Hepatocyte (in vitro differentiated cells): ENCODE measurements at regions not wholly inside any gene's neighbourhood (a gene's known extent, or its start where the extent isn't known, plus 50 kb on each side); places are given as distances from the start of the nearest gene placed in this dataset.

Experiments used
- DNase-seq: peaks from one replicate; pipeline ENCODE4 v3.0.0-alpha.2; 2016; ENCODE audit warnings: low spot score
- H2AFZ ChIP-seq: fragments of 200-600 bp; sonication (generic); 2 replicates; pipeline ENCODE4 v1.6.0; 2016; ENCODE audit warnings: antibody characterized with exemption, mild to moderate bottlenecking
- H3K27ac ChIP-seq: fragments of 200-600 bp; sonication (generic); 2 replicates; pipeline ENCODE4 v1.5.1; 2016; ENCODE audit warnings: mild to moderate bottlenecking
- H3K27me3 ChIP-seq: fragments of 200-600 bp; sonication (generic); 2 replicates; pipeline ENCODE4 v1.6.1; 2016
- H3K36me3 ChIP-seq: fragments of 200-600 bp; sonication (generic); replicated peaks from 2 replicates; pipeline ENCODE4 v1.5.1; 2016; ENCODE audit warnings: low read depth; ENCODE audit not compliant: insufficient read depth
- H3K4me1 ChIP-seq: fragments of 200-600 bp; sonication (generic); 2 replicates; pipeline ENCODE4 v1.5.1; 2016; ENCODE audit warnings: mild to moderate bottlenecking, moderate library complexity; ENCODE audit not compliant: insufficient read depth
- H3K4me2 ChIP-seq: fragments of 200-600 bp; sonication (generic); 2 replicates; pipeline ENCODE4 v1.6.0; 2016
- H3K4me3 ChIP-seq: fragments of 200-600 bp; sonication (generic); 2 replicates; pipeline ENCODE4 v1.5.1; 2016; ENCODE audit warnings: mild to moderate bottlenecking
- H3K79me2 ChIP-seq: fragments of 200-600 bp; sonication (generic); 2 replicates; pipeline ENCODE4 v1.6.0; 2017; ENCODE audit warnings: mild to moderate bottlenecking
- H3K9me2 ChIP-seq: fragments of 200-600 bp; sonication (generic); replicated peaks from 2 replicates; pipeline ENCODE4 v1.6.0; 2017; ENCODE audit warnings: mild to moderate bottlenecking; ENCODE audit not compliant: insufficient read depth
- H3K9me3 ChIP-seq: fragments of 200-600 bp; sonication (generic); 2 replicates; pipeline ENCODE4 v1.5.1; 2016; ENCODE audit warnings: low read depth, mild to moderate bottlenecking
- H4K20me1 ChIP-seq: fragments of 200-600 bp; sonication (generic); 2 replicates; pipeline ENCODE4 v1.6.0; 2016; ENCODE audit warnings: mild to moderate bottlenecking; ENCODE audit not compliant: insufficient read depth, poor library complexity, severe bottlenecking
- CTCF ChIP-seq: fragments of 200-600 bp; sonication (generic); IDR thresholded peaks from 2 replicates; pipeline ENCODE4 v1.5.1; 2016; ENCODE audit warnings: antibody characterized with exemption, mild to moderate bottlenecking; ENCODE audit not compliant: poor library complexity
- EZH2 ChIP-seq: fragments of 200-600 bp; sonication (generic); IDR thresholded peaks from 2 replicates; pipeline ENCODE4 v1.6.1; 2016; ENCODE audit warnings: antibody characterized with exemption, mild to moderate bottlenecking, borderline replicate concordance
- EZH2phosphoT487 ChIP-seq: fragments of 200-600 bp; sonication (generic); IDR thresholded peaks from one replicate; pipeline ENCODE4 v1.6.1; 2018; ENCODE audit warnings: antibody characterized with exemption, mild to moderate bottlenecking, low read depth, moderate library complexity; ENCODE audit not compliant: unreplicated experiment, severe bottlenecking
- WGBS: methylation state at CpG from one replicate; pipeline ENCODE4 v1.1.6; 2016; ENCODE audit warnings: low lambda C conversion rate; ENCODE audit errors: missing lambda C conversion rate; 5-methylcytosine and 5-hydroxymethylcytosine counted together

DNA sequence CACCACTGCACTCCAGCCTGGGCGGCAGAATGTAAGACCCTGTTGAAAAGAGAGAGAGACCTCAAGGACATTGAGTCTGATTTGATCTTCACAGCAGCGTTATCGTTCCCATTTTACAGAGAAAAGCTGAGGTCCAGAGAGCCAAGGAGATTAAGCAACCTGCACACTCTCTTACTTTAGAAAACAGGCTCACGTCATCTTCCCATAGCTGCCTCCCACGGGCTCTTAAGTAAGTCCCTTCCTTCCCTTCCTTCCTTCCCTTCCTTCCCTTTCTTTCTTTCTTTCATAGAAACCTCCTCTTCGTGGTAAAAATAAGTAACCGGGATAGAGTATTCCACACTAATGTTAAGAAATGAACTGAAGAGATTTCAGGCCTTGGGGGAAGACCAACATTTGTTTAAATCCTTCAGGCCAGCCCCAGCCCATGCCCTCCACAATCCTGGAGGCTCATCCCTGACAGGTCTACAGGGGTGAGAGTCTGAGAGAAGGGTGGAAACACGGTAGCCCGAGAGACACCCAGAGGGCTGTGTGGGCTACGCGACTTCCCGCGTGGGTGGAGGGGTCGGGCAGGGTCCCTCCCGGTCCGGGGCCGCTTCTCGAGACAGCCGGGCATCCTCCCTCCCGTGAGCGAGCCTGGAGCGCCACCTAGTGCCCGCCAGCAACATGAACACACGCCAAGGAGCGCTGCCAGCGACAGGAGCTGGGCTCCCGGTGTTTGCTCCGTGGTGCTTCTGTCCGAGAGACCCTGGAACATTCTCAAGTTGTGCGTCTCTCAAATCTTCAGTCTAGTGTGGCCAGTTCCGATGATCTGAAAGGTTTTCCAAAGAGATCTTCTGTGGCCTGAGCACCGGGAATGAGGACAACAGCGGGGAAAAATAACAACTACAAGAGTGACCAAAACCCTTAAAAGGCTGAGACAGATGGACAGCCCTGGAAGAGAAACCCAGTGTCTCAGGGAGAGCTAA lies 160.3 kb downstream of the INO80D start:
- H4K20me1 ChIP-seq = no peaks in the 10 kb centered on the region
- no peaks in the 10 kb centered on the region for H3K79me2 ChIP-seq
- H2AFZ ChIP-seq = peak overlapping the region; percentile 43
- peaks cover 8% of the 10 kb centered on the region for H3K27me3 ChIP-seq
- TF ChIP-seq EZH2 = no peak
- peak; percentile 95 for TF ChIP-seq CTCF
- no peak for TF ChIP-seq EZH2phosphoT487
- no peaks in the 10 kb centered on the region for H3K9me2 ChIP-seq
- H3K4me2 ChIP-seq = peak overlapping the region; percentile 75
- peaks cover 24% of the 10 kb centered on the region for H3K4me1 ChIP-seq
- no peak overlapping the region for H3K27ac ChIP-seq
- no peaks in the 10 kb centered on the region for H3K9me3 ChIP-seq
- H3K36me3 ChIP-seq = no peaks in the 10 kb centered on the region
- H3K4me3 ChIP-seq = peak overlapping the region; percentile 14
- WGBS = 18% methylated on average over 32 of the region's 33 CpGs
- peak; percentile 89 for DNase-seq

DNA sequence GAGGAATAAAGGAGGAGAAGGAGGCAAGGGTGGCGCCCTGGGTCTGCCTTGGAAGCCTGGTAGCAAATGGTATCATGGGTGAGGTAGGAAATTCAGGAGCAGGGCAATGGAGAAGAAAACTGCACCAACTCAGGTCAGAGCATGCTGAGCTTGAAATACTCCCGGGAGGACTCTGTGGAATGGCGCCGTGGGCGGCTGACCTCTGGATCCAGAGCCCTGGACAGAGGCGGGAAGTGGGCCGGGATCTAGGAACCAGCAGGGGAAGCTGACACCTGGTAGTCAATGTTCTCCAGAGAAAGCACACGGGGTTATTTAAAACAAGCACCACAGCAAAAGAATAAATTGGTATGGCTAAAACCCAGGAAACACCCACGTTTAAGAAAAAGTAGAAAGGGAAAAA lies 161.3 kb downstream of the INO80D start:
- H3K27me3 ChIP-seq = peaks cover 8% of the 10 kb centered on the region
- 77% methylated on average over 8 of the region's 9 CpGs for WGBS

DNA sequence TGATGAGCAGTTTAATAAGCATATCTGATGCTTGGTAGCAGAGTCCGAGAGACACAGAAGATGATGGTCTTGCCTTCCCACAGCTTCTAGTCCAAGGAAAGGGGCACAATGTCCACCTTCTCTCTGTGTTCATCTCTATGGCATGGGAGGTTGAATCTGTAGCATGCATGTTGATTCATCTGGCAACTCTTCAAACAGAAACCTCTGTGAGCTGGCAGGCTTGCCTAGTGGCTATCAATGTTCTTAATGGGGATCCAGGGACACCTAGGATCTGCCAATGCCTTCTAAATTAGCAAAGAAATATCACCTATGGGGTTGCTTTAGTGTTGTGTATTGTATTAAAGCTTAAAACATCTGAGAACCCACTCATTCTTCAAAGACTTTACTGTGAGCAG lies 170.8 kb downstream of the INO80D start:
- Histone ChIP-seq H3K9me2 (no peaks in the 10 kb centered on the region), H3K79me2 (no peaks in the 10 kb centered on the region), H3K27ac (peak overlapping the region; percentile 56), H3K4me2 (peak overlapping the region; percentile 29), H3K4me1 (peaks cover 20% of the 10 kb centered on the region), H3K36me3 (no peaks in the 10 kb centered on the region), H3K4me3 (no peak overlapping the region), H3K9me3 (no peaks in the 10 kb centered on the region), H3K27me3 (no peaks in the 10 kb centered on the region), H2AFZ (no peak overlapping the region), H4K20me1 (no peaks in the 10 kb centered on the region)
- 76% methylated on average over 1 of the region's 1 CpG for WGBS
- no peak for DNase-seq
- TF ChIP-seq EZH2 (no peak), EZH2phosphoT487 (no peak), CTCF (no peak)

More for the DNA sequence above, 161.3 kb downstream of the INO80D start:
- H3K4me3 ChIP-seq = no peak overlapping the region
- no peak overlapping the region for H3K27ac ChIP-seq
- H4K20me1 ChIP-seq = no peaks in the 10 kb centered on the region
- no peak for TF ChIP-seq EZH2
- H3K9me2 ChIP-seq = no peaks in the 10 kb centered on the region
- DNase-seq = no peak
- H3K4me1 ChIP-seq = peaks cover 14% of the 10 kb centered on the region
- H2AFZ ChIP-seq = no peak overlapping the region
- H3K79me2 ChIP-seq = no peaks in the 10 kb centered on the region
- H3K4me2 ChIP-seq = no peak overlapping the region
- H3K36me3 ChIP-seq = no peaks in the 10 kb centered on the region
- H3K9me3 ChIP-seq = no peaks in the 10 kb centered on the region
